GM18508 (cell line): ENCODE measurements at regions not wholly inside any gene's neighbourhood (a gene's known extent, or its start where the extent isn't known, plus 50 kb on each side); places are given as distances from the start of the nearest gene placed in this dataset.

Source experiments
- ATAC-seq: cut with Tn5 transposase; IDR thresholded peaks from one replicate; pipeline ENCODE4 v1.9.1; 2021; ENCODE audit warnings: moderate number of reproducible peaks; ENCODE audit not compliant: insufficient read depth, unreplicated experiment

DNA sequence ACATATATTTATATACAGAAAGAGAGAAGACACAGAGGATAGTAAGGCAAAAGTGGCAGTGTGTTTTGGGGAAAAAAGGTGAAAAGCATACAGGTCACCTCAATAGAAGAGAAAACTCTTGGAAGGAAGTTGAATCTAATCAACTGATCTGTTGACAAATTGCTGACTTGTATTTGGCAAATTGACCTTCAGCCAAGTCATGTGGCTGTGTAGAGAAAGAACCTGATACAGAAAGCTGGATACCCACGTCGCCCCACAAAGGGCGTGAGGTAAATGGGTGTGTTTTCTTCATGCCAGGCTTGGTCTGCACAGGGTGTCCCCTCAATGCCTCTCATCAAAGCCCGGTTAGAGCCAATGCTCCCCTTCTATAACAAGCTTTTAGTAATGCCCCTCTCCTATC, 230.0 kb upstream of the KLHL29 start:
- no peak for ATAC-seq

DNA sequence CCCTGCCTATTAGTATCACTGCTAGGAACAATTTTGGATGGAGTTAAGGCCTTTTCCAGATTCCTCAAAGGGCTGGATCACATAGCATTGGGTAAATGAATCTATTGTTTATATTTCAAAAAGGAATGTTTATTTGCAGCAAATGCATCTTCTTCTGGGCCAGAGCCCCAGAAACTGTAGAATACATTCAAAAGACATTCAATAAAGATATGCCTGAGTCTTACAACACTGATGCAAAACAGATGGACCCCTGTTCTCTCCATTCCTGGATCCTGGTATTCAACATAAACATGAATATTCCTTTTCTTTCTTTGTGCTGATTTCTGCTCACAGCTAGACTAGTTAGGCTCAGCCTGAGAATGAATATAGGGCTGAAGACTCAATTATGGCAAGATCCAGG, 227.2 kb upstream of the KLHL29 start:
- ATAC-seq = no peak

- no peak for ATAC-seq
Observed at GRCh38 chr2:23158306-23158705, 226.7 kb upstream of the KLHL29 start.

DNA sequence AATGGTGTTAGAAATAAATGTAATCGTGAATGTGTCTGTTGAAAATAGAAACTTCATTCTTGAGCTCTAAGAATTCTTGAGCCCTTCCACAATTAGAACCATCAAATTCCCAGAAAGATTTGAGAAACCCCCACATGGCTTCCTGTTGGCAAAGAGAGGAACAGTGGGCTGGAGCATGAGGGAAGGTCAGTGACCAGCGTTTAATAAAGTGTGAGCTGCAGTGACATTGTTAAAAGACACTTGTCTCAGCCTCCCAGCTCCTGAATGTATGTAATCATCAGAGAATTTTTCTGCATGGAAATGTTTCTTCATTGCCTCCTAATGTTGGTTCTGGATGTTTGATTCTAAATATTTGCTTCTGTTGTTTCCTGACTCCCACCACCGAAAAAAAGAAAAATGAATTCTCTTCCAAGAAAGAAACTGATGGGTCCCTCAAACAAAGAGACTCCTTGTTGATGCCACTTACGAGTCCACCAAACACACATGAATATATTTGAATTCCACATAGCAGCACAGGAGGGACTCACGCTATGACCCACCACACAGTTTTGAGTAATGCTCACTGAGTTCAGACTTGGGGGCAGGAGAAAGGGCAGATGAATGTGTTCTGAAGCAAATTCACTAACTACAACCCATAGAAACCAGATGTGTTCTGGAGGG, 225.1 kb upstream of the KLHL29 start:
- ATAC-seq = no peak

- ATAC-seq = no peak
Observed at GRCh38 chr2:23164173-23164572, 220.8 kb upstream of the KLHL29 start.

- no peak for ATAC-seq
Observed at GRCh38 chr2:23169896-23170295, 215.1 kb upstream of the KLHL29 start.

GRCh38 chr2:23171108-23171507, 213.9 kb upstream of the KLHL29 start:
- ATAC-seq = no peak

GRCh38 chr2:23178396-23178795, 206.6 kb upstream of the KLHL29 start:
- no peak for ATAC-seq

GRCh38 chr2:23183733-23184132, 201.2 kb upstream of the KLHL29 start:
- no peak for ATAC-seq

DNA sequence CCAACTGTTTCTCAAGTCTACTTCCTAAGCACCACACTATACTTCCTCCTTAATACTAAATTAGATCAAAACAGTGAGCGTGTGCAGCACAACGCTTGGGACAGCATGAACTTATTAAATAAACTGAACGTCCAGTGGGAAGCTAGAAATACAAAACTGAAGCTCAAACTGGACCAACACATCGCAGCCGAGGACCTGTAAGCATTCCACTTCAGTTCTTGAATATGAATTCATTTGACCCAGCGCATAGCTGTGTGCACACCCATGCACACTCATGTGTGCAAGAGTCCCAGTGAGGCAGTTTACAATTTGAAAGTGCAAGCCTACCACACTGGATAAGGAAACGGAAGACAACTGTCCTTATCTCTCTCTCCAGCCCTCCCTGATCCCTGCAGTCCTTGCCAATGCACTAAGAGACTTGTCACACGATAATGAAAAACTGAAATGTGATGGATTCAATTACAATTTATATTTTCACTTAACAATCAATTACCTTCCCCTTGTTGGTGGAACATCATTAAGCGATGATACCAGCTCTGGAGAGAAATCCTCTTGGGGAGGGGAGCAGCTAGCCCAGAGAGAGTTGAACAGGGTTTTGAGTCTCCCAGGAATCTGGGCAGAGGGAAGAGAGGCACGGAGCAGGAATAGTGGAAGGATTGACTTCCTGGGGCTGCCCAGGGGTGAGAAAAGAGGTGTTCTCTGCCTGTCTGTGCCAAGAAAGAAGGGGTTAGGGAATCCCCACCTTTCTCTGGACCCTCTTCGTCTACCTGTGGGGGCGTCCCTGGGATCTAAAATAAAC, 186.5 kb upstream of the KLHL29 start:
- no peak for ATAC-seq

DNA sequence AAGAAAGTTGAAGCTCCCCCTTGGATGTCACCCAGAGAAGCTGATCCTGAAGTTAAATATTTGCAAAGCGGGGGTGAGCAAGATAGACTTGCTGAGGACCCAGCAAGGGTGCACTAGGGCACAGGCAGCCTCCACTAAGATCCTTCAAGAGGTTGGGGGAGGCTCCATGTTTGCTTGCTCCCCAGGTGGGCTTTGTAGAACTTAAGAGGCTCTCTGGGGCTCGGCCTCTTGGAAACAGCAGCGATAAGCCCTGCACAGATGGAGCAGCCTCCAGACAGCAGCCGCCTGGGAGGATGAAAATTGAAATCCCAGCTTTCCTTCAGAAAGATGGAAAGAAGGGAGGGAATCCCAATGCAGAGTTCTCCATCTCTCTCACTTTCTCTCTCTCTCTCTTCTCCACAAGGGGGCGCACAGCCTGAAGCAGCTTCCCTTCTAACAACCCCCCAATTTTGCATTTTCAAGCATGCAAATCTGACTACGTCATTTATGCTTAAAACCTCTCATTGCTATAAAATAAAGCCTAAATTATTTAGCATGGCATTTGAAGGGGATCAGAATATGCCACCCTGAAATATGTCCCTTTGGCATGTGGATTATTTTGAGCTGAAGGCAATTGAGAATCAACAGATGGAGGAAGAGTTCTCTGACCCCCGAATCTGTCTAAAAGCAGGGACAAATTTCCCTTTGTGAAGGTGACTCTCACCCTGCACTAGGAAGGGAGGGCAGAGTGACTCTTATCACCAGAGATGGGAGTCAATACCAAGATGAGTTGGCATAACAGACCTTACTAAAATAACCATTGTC, 185.7 kb upstream of the KLHL29 start:
- ATAC-seq = no peak

DNA sequence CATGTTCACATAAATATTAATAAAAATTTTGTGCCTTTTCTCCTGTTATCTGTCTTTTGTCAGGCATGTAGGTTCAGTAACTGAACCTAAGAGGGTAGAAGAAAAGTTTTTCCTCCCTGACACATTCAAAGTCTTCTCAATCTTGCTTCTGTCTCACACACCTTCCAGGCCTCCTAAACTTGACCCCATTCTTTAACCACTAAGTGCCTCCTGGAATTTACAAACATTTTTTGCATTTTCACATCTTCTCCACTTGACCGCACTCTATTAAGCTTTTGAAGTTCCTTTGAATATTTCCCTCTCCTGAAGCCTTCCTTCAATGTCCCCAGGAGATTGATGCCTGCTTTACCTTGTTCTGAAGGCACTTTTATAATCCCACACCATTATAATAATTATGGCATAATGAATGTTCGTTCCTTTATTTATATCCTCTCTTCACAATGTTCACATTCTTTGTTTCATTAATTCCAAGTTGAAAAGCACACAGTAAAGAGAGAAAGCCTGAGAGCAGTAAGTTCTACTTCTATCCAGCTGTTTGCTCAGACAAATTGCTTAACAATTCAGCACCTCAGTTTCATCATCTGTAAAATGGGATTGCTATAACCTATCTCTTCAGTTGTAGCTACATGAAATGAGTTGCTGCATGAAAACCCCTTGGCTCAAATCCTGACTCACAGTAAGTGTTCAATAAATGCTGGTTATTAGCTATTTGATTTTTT, 184.8 kb upstream of the KLHL29 start:
- no peak for ATAC-seq

- ATAC-seq = no peak
Observed at GRCh38 chr2:23200787-23201114, 184.2 kb upstream of the KLHL29 start.

GRCh38 chr2:23203383-23203782, 181.6 kb upstream of the KLHL29 start:
- no peak for ATAC-seq

- no peak for ATAC-seq
Observed at GRCh38 chr2:23204685-23205242, 180.2 kb upstream of the KLHL29 start.

DNA sequence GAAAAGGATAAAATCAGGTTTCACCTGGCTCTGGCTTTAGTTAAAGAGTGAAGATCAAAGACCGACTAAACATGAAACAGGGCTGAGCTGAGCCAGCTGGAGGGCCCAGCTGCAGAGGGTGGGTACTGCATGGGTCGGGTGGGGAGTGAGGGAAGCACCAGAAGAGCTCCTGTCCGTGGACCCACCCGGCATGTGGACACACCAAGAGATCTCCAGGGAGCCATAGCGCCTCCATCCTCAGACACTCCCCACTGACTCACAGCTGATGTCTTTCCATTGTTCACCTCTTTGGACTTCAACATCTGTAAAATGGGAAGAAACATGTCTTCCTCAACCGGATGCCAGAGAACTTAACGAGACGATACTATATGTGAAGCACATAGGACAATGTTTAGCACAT, 178.3 kb upstream of the KLHL29 start:
- ATAC-seq = no peak

- no peak for ATAC-seq
Observed at GRCh38 chr2:23207871-23208270, 177.1 kb upstream of the KLHL29 start.

GRCh38 chr2:23208339-23208738, 176.6 kb upstream of the KLHL29 start:
- ATAC-seq = no peak

- peak; percentile 47 for ATAC-seq
Observed at GRCh38 chr2:23209059-23209458, 175.9 kb upstream of the KLHL29 start.

- no peak for ATAC-seq
Observed at GRCh38 chr2:23211987-23212583, 172.9 kb upstream of the KLHL29 start.
